ENCODE measurements at regions not wholly inside any gene's neighbourhood (a gene's known extent, or its start where the extent isn't known, plus 50 kb on each side); places are given as distances from the start of the nearest gene placed in this dataset.

DNA sequence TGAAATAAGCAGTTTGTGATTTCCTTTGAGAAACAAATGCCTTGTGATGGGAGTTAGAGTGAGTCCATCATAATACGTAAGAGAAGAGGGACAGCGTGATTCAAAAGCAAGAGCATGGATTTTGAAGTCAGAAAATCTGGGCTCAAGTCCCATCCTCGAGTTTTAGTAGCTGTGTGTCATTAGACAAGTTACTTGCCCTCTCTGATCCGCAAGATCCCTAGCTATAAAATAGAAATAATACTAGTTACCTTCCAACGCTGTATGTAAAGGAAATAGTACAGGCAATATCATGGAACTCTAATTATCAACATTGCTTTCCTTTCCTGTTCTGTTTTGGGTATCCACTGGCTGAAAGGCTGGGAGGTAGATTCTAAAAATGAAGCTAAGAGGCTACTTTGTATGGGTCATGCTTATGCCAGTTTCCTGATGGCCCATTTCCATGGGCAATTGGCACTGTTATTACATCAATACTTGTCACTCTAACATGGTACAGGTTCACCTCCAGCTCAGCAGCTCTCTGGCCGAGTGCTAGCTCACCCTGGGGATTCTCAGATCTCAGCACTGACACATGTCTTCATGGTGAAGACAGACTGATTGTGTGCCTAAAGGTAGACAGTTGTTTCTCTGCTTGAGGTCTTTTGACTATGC, 241.7 kb upstream of the KLF4 start:
- H2AFZ ChIP-seq (ENCODE audit: low read length) = no peak overlapping the region
- no peak overlapping the region for H3T11ph ChIP-seq (ENCODE audit: low read length)
- H4K20me1 ChIP-seq (ENCODE audit: control insufficient read depth, insufficient read depth, insufficient read length) = no peaks in the 10 kb centered on the region
- no CpG with 5 or more reads among the region's 6 CpGs for WGBS (ENCODE audit: extremely low coverage, insufficient read length, low lambda C conversion rate)
- no peak overlapping the region for H2AK5ac ChIP-seq (ENCODE audit: insufficient read length, low read length)
- no peaks in the 10 kb centered on the region for H3K23me2 ChIP-seq (ENCODE audit: insufficient read length, low read depth, low read length, poor library complexity, severe bottlenecking)
- H2BK20ac ChIP-seq (ENCODE audit: low read depth, low read length, poor library complexity, severe bottlenecking) = no peak overlapping the region
- no peak overlapping the region for H2BK12ac ChIP-seq (ENCODE audit: insufficient read length, low read depth, low read length)
- DNase-seq = no peak
- Mint-ChIP-seq H3K27me3 (ENCODE audit: low read depth) (no peaks in the 10 kb centered on the region; the same call in 1 of the 2 replicates), H3K4me3 (no peak overlapping the region), H3K9me3 (no peaks in the 10 kb centered on the region), H3K27ac (no peak overlapping the region), H3K4me1 (peaks cover 4% of the 10 kb centered on the region in 2 experiments; a peak in 2 of 4 replicates), H3K36me3 (ENCODE audit: insufficient read depth in 1 of 3, low read depth in 3 of 3) (no peaks in the 10 kb centered on the region; a peak in 2 of 7 replicates)
- H3K9me3 ChIP-seq (ENCODE audit: control insufficient read depth, low read depth, low read length) = no peaks in the 10 kb centered on the region
- H3K23ac ChIP-seq (ENCODE audit: insufficient read length, low read depth, low read length) = no peak overlapping the region
- no peak overlapping the region for H4K5ac ChIP-seq (ENCODE audit: insufficient read length, low read depth, low read length)
- no peak overlapping the region for H3K18ac ChIP-seq (ENCODE audit: insufficient read length, low read depth, low read length)
- no peak overlapping the region for H4K91ac ChIP-seq (ENCODE audit: insufficient read length, low read depth, low read length)
- TF ChIP-seq, protein P1, sequence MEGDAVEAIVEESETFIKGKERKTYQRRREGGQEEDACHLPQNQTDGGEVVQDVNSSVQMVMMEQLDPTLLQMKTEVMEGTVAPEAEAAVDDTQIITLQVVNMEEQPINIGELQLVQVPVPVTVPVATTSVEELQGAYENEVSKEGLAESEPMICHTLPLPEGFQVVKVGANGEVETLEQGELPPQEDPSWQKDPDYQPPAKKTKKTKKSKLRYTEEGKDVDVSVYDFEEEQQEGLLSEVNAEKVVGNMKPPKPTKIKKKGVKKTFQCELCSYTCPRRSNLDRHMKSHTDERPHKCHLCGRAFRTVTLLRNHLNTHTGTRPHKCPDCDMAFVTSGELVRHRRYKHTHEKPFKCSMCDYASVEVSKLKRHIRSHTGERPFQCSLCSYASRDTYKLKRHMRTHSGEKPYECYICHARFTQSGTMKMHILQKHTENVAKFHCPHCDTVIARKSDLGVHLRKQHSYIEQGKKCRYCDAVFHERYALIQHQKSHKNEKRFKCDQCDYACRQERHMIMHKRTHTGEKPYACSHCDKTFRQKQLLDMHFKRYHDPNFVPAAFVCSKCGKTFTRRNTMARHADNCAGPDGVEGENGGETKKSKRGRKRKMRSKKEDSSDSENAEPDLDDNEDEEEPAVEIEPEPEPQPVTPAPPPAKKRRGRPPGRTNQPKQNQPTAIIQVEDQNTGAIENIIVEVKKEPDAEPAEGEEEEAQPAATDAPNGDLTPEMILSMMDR (conservative IDR thresholded peaks at IDR 0.05) = no peak
- H2BK120ac ChIP-seq (ENCODE audit: low read depth, low read length, poor library complexity, severe bottlenecking) = no peak overlapping the region
- H3K79me1 ChIP-seq (ENCODE audit: insufficient read depth, low read depth, low read length, poor library complexity, severe bottlenecking) = no peaks in the 10 kb centered on the region
- no peak overlapping the region for H3K4ac ChIP-seq (ENCODE audit: low read depth, low read length)
- no peak overlapping the region for H3K27ac ChIP-seq (ENCODE audit: insufficient read length, low read depth, low read length)
- H3K79me2 ChIP-seq (ENCODE audit: insufficient read depth, low read length) = no peaks in the 10 kb centered on the region
- H2BK15ac ChIP-seq (ENCODE audit: low read depth, low read length) = no peak overlapping the region
- no peaks in the 10 kb centered on the region for H3K4me1 ChIP-seq (ENCODE audit: insufficient read depth, low read length)
- H3K4me2 ChIP-seq (ENCODE audit: insufficient read depth, insufficient read length, low read length) = no peak overlapping the region
- no peaks in the 10 kb centered on the region for H3K27me3 ChIP-seq (ENCODE audit: insufficient read depth, low read length)
- H2BK5ac ChIP-seq (ENCODE audit: insufficient read length, low read length) = no peak overlapping the region
- H4K8ac ChIP-seq (replicated peaks; ENCODE audit: insufficient read length, low read depth, low read length) = no peak overlapping the region
- no peak overlapping the region for H3K56ac ChIP-seq (ENCODE audit: insufficient read length, low read depth, low read length)
- H3K9ac ChIP-seq (ENCODE audit: extremely low read depth, insufficient read length, low read length) = no peak overlapping the region
- no peak overlapping the region for H3K14ac ChIP-seq (ENCODE audit: insufficient read depth, low read length)
